SU-DHL-6 (cell line): ENCODE measurements at regions not wholly inside any gene's neighbourhood (a gene's known extent, or its start where the extent isn't known, plus 50 kb on each side); places are given as distances from the start of the nearest gene placed in this dataset.

Experiments used
- EZH2phosphoT487 ChIP-seq: fragments of 200-600 bp; sonication (generic), shearing (Covaris generic); conservative IDR thresholded peaks from 2 replicates; pipeline ENCODE4 v1.6.1; 2018; ENCODE audit warnings: mild to moderate bottlenecking, antibody characterized with exemption, low read length, moderate library complexity, mixed read lengths
- TF ChIP-seq, protein P1 (sequence below): fragments of 200-600 bp; sonication (generic); IDR thresholded peaks from one replicate; pipeline ENCODE4 v1.5.1; 2017; ENCODE audit warnings: antibody characterized with exemption, mild to moderate bottlenecking, low read length, moderate library complexity; ENCODE audit not compliant: insufficient read depth, poor library complexity, severe bottlenecking

DNA sequence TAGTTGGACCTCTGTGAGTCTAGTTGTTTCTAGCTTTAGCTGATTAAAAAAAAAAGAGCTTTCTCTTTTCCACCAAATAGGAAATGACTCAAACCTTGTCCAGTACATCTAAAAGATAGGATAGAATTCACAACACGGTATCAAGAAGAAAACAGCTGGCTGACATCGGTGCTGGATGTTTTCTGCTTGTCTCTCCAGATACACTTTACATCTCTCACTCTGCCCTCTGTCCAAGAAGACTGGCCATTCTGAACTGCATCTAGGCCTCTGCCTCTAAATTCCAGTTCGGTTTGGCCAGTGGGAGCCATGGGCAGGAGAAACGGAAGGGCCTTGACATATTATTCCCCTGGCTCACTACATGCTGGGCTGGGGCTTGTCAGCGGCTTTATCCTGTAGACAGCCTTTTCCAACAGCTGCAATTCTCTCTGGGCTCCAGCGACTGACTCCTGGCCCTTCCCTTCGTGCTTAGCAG lies 57.3 kb upstream of the SHISA3 start:
- TF ChIP-seq, protein P1, sequence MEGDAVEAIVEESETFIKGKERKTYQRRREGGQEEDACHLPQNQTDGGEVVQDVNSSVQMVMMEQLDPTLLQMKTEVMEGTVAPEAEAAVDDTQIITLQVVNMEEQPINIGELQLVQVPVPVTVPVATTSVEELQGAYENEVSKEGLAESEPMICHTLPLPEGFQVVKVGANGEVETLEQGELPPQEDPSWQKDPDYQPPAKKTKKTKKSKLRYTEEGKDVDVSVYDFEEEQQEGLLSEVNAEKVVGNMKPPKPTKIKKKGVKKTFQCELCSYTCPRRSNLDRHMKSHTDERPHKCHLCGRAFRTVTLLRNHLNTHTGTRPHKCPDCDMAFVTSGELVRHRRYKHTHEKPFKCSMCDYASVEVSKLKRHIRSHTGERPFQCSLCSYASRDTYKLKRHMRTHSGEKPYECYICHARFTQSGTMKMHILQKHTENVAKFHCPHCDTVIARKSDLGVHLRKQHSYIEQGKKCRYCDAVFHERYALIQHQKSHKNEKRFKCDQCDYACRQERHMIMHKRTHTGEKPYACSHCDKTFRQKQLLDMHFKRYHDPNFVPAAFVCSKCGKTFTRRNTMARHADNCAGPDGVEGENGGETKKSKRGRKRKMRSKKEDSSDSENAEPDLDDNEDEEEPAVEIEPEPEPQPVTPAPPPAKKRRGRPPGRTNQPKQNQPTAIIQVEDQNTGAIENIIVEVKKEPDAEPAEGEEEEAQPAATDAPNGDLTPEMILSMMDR: no peak
- TF ChIP-seq EZH2phosphoT487: no peak
